Nephron (organoid): ENCODE measurements at regions not wholly inside any gene's neighbourhood (a gene's known extent, or its start where the extent isn't known, plus 50 kb on each side); places are given as distances from the start of the nearest gene placed in this dataset.

ENCODE experiments used
- H3K27ac Mint-ChIP-seq, 3 experiments: 2 replicates each; pipeline ENCODE4 v1.8.0; 2020; ENCODE audit warnings: mixed read lengths in 3 of 3, mild to moderate bottlenecking in 2 of 3, moderate library complexity in 1 of 3
- H3K27me3 Mint-ChIP-seq: 2 replicates; pipeline ENCODE4 v1.8.0; 2021; ENCODE audit warnings: low read depth, mild to moderate bottlenecking, moderate library complexity, mixed read lengths
- H3K36me3 Mint-ChIP-seq: 2 replicates; pipeline ENCODE4 v1.8.0; 2020; ENCODE audit warnings: low read depth, mixed read lengths
- H3K4me1 Mint-ChIP-seq: 2 replicates; pipeline ENCODE4 v1.8.0; 2020; ENCODE audit warnings: mixed read lengths
- H3K4me3 Mint-ChIP-seq, 3 experiments: 2 replicates each; pipeline ENCODE4 v1.8.0; 2020; ENCODE audit warnings: mild to moderate bottlenecking in 3 of 3, mixed read lengths in 3 of 3, moderate library complexity in 2 of 3
- H3K9me3 Mint-ChIP-seq: 2 replicates; pipeline ENCODE4 v1.8.0; 2020; ENCODE audit warnings: mixed read lengths
- CTCF ChIP-seq, 3 experiments: fragments of 200-600 bp; sonication (generic); IDR thresholded peaks; one replicate each; pipeline ENCODE4 v1.5.0; 2021; ENCODE audit warnings: antibody characterized with exemption in 3 of 3; ENCODE audit not compliant: unreplicated experiment in 3 of 3

- Mint-ChIP-seq H3K4me1 (peaks cover 48% of the 10 kb centered on the region), H3K27ac (peak overlapping the region; percentile 98 to 99 (median 98)), H3K27me3 (peaks cover 4% of the 10 kb centered on the region), H3K4me3 (peak overlapping the region in 1 of 3 experiments; percentile 11), H3K9me3 (peaks cover 3% of the 10 kb centered on the region), H3K36me3 (no peaks in the 10 kb centered on the region)
- no peak for TF ChIP-seq CTCF (IDR thresholded peaks at IDR 0.05; ENCODE audit: unreplicated experiment in 3 of 3)
These were observed 76.7 kb upstream of the RNU6-1 start for GRCh38 chr15:67916565-67916964.

- H3K9me3 Mint-ChIP-seq: no peaks in the 10 kb centered on the region
- H3K4me1 Mint-ChIP-seq: peaks cover 48% of the 10 kb centered on the region
- H3K27me3 Mint-ChIP-seq: peaks cover 4% of the 10 kb centered on the region
- peak overlapping the region; percentile 70 to 98 (median 87) for H3K27ac Mint-ChIP-seq
- no peak overlapping the region for H3K4me3 Mint-ChIP-seq
- TF ChIP-seq CTCF (IDR thresholded peaks at IDR 0.05; ENCODE audit: unreplicated experiment in 3 of 3): no peak
- no peaks in the 10 kb centered on the region for H3K36me3 Mint-ChIP-seq
These were observed 77.2 kb upstream of the RNU6-1 start for GRCh38 chr15:67917037-67917436.

GRCh38 chr15:67917636-67918035 lies 77.8 kb upstream of the RNU6-1 start:
- H3K9me3 Mint-ChIP-seq: no peaks in the 10 kb centered on the region
- no peak overlapping the region for H3K4me3 Mint-ChIP-seq
- TF ChIP-seq CTCF (IDR thresholded peaks at IDR 0.05; ENCODE audit: unreplicated experiment in 3 of 3): no peak
- H3K4me1 Mint-ChIP-seq: peaks cover 48% of the 10 kb centered on the region
- no peaks in the 10 kb centered on the region for H3K36me3 Mint-ChIP-seq
- H3K27ac Mint-ChIP-seq: peak overlapping the region; percentile 70 to 98 (median 87)
- peaks cover 4% of the 10 kb centered on the region for H3K27me3 Mint-ChIP-seq

- H3K4me3 Mint-ChIP-seq: no peak overlapping the region
- no peaks in the 10 kb centered on the region for H3K36me3 Mint-ChIP-seq
- TF ChIP-seq CTCF (IDR thresholded peaks at IDR 0.05; ENCODE audit: unreplicated experiment in 3 of 3): no peak
- H3K27ac Mint-ChIP-seq: peak overlapping the region; percentile 70 to 98 (median 87)
- no peaks in the 10 kb centered on the region for H3K9me3 Mint-ChIP-seq
- H3K27me3 Mint-ChIP-seq: peaks cover 4% of the 10 kb centered on the region
- peaks cover 51% of the 10 kb centered on the region for H3K4me1 Mint-ChIP-seq
These were observed 78.5 kb upstream of the RNU6-1 start for GRCh38 chr15:67918205-67918861.

GRCh38 chr15:67920524-67921240 lies 80.8 kb upstream of the RNU6-1 start:
- Mint-ChIP-seq H3K4me3 (no peak overlapping the region), H3K27me3 (peaks cover 4% of the 10 kb centered on the region)

More at GRCh38 chr15:67920524-67921240, 80.8 kb upstream of the RNU6-1 start:
- no peak for TF ChIP-seq CTCF (IDR thresholded peaks at IDR 0.05; ENCODE audit: unreplicated experiment in 3 of 3)
- peaks cover 44% of the 10 kb centered on the region for H3K4me1 Mint-ChIP-seq
- H3K36me3 Mint-ChIP-seq: no peaks in the 10 kb centered on the region
- H3K27ac Mint-ChIP-seq: peak overlapping the region; percentile 5 to 36 (median 14)
- H3K9me3 Mint-ChIP-seq: no peaks in the 10 kb centered on the region
